Heart left ventricle (tissue), 13 donors: ENCODE measurements at regions not wholly inside any gene's neighbourhood (a gene's known extent, or its start where the extent isn't known, plus 50 kb on each side); places are given as distances from the start of the nearest gene placed in this dataset.

Source experiments
- POLR2A ChIP-seq, 2 donors: fragments of 450-650 bp; IDR thresholded peaks; one replicate each; pipeline ENCODE4 v1.6.1; 2017; ENCODE audit warnings: antibody characterized with exemption in 2 of 2, mild to moderate bottlenecking in 2 of 2, moderate library complexity in 2 of 2
- TF ChIP-seq, protein P1 (sequence below), 12 donors: fragments of 200-600 bp; sonication (generic) in 4 of 12; IDR thresholded peaks; one replicate each; pipeline versions ENCODE4 v1.5.0 to v1.8.0; 2018 to 2022; ENCODE audit warnings: antibody characterized with exemption in 12 of 12, mild to moderate bottlenecking in 5 of 12
- donor health status: ischemic (EF 13 %, LVEDD 7.1; RV severe dilation, severe dysfunction).
- donor health status: DM: no; HTN: yes; CAD: no.
- donor health status: DM: no; HTN: no; CAD: no.
- donor health status: ischemic (EF 25% LVEDD 6.9; RV normal size, moderate dysfunction).
- donor health status: ischemic (EF 25% LVEDD 5.7; RV mildly dilated, moderate dysfunction).
- donor health status: ischemic (EF 35%, LVEDD 5.7; RV mildly dilated, moderate dysfunction).
- donor health status: nonischemic (EF 11% LVEDD 7.7; RV severe dilation, severe dysfunction).
- donor health status: DM: yes; HTN: yes; CAD: no.
- donor health status: PGD.
- donor health status: ischemic (EF 29% LVEDD 5.4; RV normal size, mild dysfunction).
- donor health status: nonischemic (EF 23%, LVEDD 6.1; RV moderate dilation, normal function).

DNA sequence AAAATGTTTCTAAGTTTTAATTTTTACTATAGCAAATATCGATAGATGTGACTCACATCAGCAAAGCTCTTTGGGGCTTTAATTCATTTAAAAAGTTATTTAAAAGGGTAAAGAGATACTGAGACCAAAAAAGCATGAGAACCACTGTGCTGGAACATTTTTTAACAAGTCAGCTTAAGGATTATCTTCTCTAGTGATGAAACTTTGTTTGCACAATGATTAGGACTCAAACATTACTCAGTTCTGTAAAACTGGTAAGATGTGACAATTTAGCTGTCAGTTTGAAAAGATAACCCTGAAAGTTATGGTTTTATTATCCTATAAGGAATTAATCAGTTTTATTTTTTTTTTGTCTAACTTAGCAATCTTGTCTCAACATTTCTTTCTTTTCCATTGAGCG, 301.4 kb downstream of the TSN start:
- TF ChIP-seq, protein P1, sequence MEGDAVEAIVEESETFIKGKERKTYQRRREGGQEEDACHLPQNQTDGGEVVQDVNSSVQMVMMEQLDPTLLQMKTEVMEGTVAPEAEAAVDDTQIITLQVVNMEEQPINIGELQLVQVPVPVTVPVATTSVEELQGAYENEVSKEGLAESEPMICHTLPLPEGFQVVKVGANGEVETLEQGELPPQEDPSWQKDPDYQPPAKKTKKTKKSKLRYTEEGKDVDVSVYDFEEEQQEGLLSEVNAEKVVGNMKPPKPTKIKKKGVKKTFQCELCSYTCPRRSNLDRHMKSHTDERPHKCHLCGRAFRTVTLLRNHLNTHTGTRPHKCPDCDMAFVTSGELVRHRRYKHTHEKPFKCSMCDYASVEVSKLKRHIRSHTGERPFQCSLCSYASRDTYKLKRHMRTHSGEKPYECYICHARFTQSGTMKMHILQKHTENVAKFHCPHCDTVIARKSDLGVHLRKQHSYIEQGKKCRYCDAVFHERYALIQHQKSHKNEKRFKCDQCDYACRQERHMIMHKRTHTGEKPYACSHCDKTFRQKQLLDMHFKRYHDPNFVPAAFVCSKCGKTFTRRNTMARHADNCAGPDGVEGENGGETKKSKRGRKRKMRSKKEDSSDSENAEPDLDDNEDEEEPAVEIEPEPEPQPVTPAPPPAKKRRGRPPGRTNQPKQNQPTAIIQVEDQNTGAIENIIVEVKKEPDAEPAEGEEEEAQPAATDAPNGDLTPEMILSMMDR (IDR thresholded peaks at IDR 0.05), result no peak
- no peak for TF ChIP-seq POLR2A (IDR thresholded peaks at IDR 0.05)
